GM21526 (cell line): ENCODE measurements at regions not wholly inside any gene's neighbourhood (a gene's known extent, or its start where the extent isn't known, plus 50 kb on each side); places are given as distances from the start of the nearest gene placed in this dataset.
"Not testable (repeated sequence)": the region's sequence is repeated elsewhere in the genome, so short reads cannot be mapped to it uniquely, and the experiment has no call there.

Experiments used
- ATAC-seq: cut with Tn5 transposase; IDR thresholded peaks from one replicate; pipeline ENCODE4 v1.9.1; 2021; ENCODE audit warnings: moderate library complexity; ENCODE audit not compliant: unreplicated experiment, low FRiP score

DNA sequence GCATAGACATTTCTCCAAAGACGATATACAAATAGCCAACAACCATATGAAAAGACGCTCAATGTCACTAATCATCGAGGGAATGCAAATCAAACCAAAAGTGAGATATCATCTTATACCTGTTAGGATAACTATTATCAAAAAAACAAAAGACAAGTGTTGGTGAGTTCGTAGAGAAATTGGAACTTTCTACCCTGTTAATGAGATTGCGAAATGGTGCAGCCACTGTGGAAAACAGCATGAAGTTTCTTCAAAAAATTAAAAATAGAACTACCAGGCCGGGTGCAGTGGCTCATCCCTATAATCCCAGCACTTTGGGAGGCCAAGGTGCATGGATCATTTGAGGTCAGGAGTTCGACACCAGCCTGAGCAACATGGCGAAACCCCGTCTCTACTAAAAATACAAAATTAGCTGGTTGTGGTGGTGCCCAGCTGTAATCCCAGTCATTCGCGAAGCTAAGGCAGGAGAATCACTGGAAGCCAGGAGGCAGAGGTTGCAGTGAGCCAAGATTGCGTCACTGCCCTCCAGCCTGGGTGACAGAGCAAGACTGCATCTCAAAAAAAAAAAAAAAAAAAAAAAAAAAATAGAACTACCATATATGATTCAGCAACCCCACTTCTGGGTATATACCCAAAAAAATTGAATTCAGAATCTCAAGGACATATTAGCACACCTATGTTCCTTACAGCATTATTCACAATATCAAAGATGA, 170.0 kb upstream of the ZNF184 start:
- ATAC-seq: no peak

DNA sequence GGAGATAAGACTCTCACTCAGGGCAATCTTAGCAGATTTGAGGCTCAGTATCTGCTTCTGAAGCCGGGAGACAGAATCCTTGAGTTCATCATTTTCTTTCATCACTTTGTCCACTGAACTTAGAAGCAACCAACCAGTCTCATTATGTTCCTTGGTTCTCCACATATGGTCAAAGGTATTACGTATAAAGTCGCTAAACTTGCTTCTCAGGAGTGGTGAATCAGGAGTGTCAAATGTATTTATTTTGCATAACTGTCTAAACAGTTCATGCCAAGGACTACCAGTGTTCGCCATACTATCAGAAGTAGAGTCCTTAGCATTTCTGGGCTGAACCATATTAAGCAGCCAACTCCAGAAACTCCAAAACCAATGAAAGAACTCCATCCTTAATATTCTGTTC, 163.0 kb upstream of the ZNF184 start:
- ATAC-seq: not testable (repeated sequence)

DNA sequence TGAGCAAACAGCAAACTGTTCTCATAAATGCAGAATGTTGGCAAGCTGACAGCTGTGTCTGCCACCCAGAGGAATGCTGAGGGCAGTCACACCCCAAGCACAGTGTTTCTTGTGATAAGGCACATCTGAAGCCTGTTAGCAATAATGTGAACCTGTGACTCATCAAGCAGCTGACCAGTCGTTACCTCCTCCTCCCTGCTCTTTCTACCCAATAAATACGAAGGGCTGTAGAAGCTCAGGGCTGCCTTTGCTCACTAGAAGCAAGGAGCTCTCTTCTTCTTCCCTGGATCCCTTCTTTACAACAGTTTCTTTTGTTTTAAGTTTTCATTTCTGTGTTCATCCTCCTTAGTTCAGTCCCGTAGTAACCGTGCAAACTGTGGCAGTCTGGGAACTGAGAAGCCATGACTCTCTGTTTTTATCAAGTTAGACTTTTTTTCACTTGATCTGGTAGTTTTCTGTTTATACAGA, 160.3 kb upstream of the ZNF184 start:
- not testable (repeated sequence) for ATAC-seq

DNA sequence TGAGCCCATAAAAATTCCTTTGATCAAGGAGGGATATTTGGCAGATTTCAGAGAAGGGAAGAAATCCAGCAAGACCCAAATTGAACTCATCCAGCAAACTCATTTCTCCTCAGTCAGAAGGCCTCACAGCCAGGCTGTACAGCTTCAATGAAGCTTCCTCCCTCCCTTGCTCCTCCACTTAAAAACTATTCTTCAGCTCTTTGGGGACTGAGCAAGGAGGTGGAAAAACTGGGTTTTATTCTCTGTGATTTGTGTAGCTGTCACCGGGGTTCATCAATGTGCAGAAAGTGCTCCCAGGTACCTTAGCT, 158.7 kb upstream of the ZNF184 start:
- ATAC-seq: no peak

DNA sequence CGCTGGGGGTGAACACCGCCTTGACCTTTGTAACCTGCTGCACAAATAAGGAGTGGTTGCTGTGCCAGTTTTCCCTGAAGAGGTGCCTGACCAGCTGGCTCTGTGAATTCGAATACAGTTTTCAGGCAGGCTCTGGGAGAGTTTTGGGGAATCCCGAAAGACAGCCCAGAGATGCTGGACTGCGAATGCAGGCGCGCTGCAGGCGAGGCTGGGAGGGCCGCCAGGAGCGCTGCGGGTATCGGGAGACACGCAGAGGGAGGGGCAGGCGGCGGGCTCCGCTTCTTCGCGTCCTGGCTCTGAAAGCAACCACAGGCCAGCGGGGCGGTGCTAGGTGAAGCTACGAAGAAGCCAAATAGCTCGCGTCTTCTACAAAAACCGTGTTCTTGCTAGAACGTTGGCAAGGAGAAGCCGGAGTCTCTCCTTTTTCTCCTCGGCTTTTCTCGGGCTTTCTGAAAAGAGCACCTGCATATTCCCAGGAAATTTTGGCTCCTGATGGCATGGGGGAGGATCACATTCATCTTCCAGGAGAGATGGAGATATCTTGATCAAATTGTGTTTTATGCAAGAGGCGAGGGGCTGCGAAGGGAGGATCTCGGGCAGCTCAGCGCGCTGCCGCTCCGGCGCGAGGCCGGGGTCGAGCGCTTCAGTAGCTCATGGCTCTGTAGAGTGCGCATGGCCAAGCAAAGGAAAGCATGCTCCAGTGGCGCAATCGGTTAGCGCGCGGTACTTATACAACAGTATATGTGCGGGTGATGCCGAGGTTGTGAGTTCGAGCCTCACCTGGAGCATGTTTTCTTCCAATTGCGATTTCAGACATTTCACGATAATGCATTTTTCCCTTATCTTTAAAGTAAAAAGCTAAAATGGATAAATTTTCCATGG, 158.1 kb upstream of the ZNF184 start:
- ATAC-seq: peak; percentile 62

DNA sequence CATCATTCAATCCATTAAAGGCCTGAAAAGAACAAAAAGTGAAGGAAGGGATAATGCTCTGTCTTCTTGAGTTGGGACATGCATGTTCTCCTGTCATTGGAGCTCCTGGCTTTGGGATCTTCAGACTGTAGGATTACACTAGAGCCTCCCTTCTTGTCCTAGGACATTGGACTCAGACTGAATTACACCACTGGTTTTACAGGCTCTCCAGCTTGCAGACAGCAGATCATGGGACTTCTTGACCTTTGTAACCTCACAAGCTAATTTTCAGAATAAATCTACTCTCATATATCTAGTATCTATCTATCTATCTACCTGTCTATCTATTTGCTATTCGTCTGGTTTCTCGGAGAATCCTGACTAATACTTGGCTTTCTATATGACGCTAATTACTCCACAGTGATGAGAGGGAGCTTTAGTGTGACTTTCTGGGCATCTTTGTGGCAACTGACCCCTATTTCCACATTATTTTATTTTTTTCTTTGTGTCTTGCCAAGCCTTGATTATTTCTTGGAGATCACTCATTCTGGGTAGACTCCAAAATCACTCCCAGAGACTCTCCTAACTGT, 151.9 kb upstream of the ZNF184 start:
- ATAC-seq: no peak

DNA sequence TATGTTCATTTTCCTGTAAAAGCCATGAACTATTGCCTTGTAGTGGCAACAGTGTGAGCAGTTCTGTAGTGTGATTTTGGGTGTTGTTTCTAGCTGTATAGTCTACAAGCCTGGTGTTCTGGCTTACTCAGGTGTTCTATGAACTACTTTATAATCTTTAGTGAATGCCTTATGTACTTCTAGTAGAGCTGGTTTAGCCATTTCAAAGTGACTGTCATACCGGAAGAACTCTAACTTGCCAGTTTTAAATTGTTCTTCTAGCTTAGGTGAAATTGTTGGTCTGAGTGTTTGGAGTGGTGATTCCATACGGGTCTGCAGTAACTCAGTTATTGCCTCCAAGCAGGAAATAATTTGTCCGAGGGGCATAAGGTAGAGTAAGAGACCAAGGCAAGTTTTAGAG, 150.2 kb upstream of the ZNF184 start:
- ATAC-seq: no peak

DNA sequence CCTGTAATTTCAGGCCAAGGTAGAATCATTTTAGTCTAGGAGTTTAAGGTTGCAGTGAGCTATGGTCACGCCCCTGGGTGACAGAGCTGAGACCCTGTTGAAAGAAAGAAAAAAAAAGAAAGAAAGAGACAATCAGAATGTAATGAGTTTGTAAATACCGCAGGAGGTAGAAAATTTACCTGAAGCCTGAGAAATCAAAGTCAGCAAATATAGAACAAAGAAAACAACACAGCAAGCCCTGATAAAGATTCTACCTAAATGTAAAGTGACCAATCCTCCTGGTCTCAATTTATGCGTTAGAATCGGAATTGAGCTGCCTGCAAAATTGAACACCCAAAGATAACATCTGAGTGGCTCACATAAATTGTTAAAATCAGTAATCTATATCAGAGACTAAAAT, 146.5 kb upstream of the ZNF184 start:
- no peak for ATAC-seq

DNA sequence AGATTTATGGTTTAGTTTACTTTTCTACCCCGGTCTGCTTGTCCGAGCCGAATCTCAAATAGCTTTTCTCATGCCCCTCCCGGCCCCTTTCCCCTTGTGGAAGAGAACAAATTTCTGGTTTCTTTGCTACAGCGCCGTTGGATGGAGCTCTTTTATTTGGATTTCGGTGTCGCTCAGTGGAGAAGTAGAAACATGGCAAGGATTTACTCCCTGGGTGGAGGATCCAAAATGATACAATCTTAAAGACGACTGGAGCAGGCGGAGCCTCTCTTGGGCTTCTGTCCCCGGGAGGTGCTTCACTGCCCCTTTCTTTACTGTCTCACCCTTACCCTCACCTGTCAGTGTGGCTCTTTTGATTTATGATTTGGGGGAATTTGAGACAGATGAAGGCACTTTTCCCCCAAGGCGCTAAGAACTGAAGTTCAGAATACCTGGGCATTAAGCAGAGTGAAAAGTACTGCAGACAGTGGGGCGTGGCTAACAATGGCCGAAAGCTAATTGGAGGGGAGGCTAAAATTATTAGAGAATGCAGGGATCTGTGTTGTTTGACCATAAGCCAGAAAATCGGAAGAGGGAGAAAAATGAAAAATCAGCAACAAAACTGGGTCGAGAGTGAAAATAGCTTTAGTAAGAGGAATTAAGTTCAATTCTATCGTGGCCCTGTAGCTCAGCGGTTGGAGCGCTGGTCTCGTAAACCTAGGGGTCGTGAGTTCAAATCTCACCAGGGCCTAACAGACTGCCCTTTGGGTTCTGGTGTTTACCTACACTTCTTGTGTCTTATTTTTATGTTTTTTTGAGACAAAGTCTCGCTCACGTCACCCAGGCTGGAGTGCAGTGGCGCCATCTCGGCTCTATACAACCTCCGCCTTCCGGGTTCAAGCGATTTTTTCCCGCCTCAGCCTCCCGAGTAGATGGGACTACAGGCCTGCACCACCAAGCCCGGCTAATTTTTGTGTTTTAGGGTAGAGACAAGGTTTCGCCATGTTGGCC, 145.1 kb upstream of the ZNF184 start:
- ATAC-seq: no peak

DNA sequence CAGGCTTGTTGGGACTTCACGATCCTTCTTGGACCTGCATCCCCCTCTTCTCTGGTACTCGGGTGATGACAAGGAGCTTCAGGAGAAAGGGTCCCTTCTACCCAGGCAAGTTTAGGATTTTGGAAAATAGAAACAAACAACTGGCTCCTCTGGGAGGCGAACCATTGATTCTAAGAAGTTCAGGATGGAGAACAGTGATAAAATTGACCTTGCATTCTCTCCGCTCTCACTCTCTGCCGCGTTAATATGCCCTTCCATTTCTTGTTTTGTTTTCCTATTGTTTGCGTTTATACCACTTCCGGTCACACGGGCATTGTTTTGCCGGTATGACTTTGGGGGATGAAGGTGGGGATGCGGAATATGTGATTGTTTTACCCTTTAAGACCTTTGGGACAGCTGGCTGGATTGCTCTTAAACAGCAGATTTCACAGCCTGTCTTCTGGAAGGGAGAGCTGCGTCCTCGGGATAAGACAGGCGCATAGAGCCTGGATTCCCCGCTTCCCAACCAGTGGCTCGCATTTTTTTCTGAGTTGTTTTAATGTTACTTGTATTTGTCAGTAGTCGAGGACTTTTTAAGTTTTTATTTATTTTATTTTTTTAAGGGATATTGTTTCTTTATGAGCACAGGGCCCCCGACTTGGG, 144.3 kb upstream of the ZNF184 start:
- no peak for ATAC-seq

DNA sequence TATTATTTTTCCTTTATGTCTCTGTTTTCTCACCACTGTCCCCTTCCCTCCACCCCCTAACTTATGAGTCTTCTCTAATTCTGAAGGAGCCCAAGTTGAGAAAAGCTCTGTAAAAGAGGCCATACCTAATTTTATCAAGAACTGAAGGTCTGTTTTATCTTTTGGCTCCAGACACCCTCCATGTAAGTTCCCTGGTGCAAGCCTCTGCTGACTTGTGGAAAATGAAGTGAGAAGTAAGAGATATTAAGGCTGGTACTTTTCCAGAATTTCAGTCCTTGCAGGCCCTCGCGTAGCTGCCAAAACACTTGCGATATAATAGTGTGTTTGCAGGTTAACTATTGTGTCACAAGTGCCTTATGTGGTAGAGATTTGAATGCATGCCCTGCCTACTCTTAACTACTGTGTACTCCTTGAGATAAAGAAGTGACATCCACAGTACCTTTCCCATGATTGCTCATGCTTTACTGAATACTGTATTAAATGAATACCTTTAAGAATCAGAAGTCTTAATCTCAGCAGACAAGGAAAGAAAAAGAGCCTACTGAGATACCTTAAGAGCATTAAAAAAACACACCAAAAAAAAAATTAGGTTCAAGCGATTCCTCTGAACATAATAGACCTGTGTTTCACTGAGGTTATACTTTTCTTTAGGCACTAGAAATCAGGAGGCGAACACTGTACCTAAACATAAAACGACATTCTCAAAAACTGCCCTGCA, 143.6 kb upstream of the ZNF184 start:
- no peak for ATAC-seq

DNA sequence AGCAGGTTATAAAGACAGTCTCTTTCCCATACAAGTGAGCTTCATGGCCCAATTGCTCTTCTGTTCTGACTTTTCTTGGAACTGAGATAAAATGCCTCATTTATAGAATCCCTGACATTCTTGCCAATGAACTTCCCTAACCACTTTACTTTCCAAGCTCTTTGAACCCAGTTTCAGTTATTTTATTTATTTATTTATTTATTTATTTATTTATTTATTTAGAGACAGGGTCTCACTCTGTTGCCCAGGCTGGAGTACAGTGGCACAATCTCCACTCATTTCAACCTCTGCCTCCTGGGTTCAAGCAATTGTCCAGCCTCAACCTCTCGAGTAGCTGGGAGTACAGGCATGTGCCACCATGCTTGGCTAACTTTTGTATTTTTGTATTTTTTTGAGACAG, 138.5 kb upstream of the ZNF184 start:
- ATAC-seq: no peak

DNA sequence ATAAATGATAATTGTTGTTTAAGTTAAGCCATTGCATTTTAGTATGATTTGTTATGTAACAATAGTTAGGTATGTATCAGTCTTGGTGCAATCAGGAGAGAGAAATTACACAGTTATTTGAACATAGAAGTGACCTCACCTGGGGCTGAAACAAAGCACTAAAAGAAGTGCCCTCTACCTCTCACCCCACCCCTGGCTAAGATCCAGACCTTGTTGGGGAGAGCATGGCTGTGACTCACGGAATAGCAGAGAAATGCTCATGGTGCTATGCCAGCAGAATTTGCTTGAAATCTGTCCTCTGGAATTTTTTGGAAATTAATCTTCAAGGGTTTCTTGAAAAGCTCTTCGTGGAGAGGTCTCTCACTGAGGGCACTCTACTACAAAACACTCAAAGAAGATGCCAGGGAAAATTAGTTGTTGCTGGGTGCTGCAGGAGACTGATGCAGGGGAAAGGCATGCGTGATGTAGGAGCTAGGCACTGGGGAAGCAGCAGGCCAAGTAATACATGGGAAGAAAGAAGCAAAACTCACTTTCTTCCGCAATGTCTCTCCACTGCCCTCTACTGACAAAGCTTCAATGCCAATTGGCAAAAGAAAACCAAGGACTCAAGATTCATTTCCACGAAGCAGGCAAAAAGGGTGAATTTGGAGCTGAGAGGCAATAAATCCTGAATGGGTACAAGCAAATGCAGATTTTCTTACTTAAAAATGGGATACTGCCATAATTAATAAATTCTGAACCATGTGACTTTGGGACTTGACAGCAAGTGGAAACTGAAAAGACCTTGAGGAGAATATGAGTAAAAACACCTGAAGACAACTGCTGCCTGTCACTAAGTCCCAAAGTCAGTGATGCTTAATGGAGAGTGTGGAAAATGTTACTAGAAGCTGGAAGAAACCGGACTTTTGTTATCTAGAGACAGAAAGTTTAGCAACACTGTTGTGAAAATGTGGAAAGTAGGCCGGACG, 136.3 kb upstream of the ZNF184 start:
- no peak for ATAC-seq

DNA sequence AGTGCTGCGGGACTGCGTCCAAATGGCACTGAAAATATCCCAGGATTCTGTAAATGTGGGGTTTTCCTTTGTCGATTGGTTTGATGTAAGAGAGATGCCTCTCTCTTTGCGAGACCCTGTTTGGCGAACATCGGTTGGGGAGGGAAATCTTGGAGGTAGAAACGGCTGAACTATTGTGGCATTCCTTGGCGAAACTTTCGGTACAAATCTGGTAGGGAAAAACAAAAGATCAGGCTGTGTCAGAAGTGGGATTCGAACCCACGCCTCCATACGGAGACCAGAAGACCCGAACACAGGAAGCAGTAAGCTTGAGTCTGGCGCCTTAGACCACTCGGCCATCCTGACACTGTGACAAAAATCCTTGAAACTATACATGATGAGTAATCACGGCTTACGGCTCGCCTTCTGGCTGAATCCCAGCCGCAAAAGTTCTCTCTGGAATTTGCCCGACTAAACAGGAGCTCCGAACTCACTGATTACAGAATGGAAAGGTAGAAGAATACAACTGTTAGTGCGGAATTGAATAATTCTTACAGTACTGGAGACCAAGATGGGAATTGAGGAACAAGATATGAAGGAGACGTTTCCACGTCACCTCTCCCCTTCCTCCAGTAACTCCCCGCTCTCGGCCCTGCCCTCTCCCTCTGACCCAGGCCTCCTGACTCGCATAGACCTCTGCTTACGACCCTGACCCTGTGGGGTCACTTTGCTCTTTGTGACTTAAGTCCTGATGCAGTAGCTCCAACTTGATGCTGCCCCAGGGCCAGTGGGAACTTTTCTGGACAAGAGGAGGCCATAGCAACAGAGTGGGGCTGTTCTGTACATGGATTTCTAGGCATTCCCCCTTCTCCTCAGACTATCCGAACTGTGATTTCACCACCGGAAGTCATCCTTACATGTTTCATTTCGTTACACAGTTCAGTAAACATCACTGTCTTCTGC, 132.8 kb upstream of the ZNF184 start:
- no peak for ATAC-seq

DNA sequence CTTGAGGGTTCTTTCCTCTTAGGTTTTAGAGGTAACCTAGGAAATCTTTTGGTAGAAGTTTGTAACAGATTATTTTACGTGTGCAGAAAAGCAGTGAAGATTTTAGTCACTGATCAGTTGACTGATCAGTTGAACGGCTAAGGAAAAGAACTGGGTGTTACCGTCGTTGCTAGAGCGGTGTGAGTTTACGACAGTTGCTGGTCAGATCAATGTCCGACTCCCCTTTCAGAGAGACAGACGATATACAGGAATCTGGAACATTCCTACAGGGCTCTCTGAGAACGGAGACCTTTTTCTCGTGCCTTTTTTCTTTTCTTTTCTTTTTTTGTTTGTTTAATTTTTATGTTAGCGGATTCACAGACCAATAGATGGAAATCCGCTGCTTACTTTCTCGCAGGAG, 132.1 kb upstream of the ZNF184 start:
- no peak for ATAC-seq

DNA sequence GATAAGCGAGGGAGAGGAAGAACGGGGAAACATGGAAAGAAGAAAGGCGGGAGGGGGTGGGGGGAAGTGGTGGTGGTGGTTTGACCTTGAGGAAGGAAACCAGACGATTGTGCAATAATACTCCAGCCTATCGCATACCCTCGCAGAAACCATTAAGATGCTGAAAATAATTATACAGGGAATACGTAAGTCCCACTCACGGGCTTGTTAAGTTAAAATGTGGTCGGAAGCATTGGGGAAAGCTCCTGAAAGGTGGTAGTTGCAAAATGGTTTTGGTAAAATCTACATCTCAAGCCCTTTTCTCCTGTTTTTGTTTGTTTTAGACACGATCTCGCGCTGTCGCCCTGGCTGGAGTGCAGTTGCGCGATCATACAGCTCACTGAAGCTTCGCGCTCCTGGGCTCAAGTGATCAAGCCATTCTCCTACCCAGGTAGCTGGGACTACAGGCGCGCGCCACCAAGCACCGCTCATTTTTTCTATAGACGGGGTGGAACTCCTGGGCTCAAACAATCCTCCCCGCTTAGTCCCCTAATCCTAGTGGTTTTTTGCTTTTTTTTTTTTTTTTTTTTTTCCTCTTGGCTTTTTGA, 128.9 kb upstream of the ZNF184 start:
- ATAC-seq: no peak
